ENCODE measurements at regions not wholly inside any gene's neighbourhood (a gene's known extent, or its start where the extent isn't known, plus 50 kb on each side); places are given as distances from the start of the nearest gene placed in this dataset.

GRCh38 chr3:109869586-109869985 is 532.2 kb upstream of the DPPA4 start:
- Histone ChIP-seq H3K27me3 (ENCODE audit: insufficient read depth, low read length) (no peaks in the 10 kb centered on the region), H3K4me1 (ENCODE audit: insufficient read depth, low read length) (no peaks in the 10 kb centered on the region; the same call in 1 of the 2 replicates), H2BK15ac (ENCODE audit: low read depth, low read length) (no peak overlapping the region), H3K79me1 (ENCODE audit: insufficient read depth, low read depth, low read length, poor library complexity, severe bottlenecking) (no peaks in the 10 kb centered on the region), H4K20me1 (ENCODE audit: control insufficient read depth, insufficient read depth, insufficient read length) (no peaks in the 10 kb centered on the region), H4K5ac (ENCODE audit: insufficient read length, low read depth, low read length) (no peak overlapping the region), H2BK120ac (ENCODE audit: low read depth, low read length, poor library complexity, severe bottlenecking) (no peak overlapping the region), H2BK5ac (ENCODE audit: insufficient read length, low read length) (no peak overlapping the region), H3K79me2 (ENCODE audit: insufficient read depth, low read length) (no peaks in the 10 kb centered on the region), H3K4me2 (ENCODE audit: insufficient read depth, insufficient read length, low read length) (no peak overlapping the region), H4K91ac (ENCODE audit: insufficient read length, low read depth, low read length) (no peak overlapping the region), H3K9me3 (ENCODE audit: control insufficient read depth, low read depth, low read length) (no peaks in the 10 kb centered on the region), H2AFZ (ENCODE audit: low read length) (no peak overlapping the region), H3K4ac (ENCODE audit: low read depth, low read length) (no peak overlapping the region), H3K18ac (ENCODE audit: insufficient read length, low read depth, low read length) (no peak overlapping the region), H3K27ac (ENCODE audit: insufficient read length, low read depth, low read length) (no peak overlapping the region), H3K23ac (ENCODE audit: insufficient read length, low read depth, low read length) (no peak overlapping the region), H3T11ph (ENCODE audit: low read length) (no peak overlapping the region), H4K8ac (replicated peaks; ENCODE audit: insufficient read length, low read depth, low read length) (no peak overlapping the region), H3K56ac (ENCODE audit: insufficient read length, low read depth, low read length) (no peak overlapping the region), H3K9ac (ENCODE audit: extremely low read depth, insufficient read length, low read length) (no peak overlapping the region), H2AK5ac (ENCODE audit: insufficient read length, low read length) (no peak overlapping the region), H2BK20ac (ENCODE audit: low read depth, low read length, poor library complexity, severe bottlenecking) (no peak overlapping the region), H2BK12ac (ENCODE audit: insufficient read length, low read depth, low read length) (no peak overlapping the region), H3K14ac (ENCODE audit: insufficient read depth, low read length) (no peak overlapping the region), H3K23me2 (ENCODE audit: insufficient read length, low read depth, low read length, poor library complexity, severe bottlenecking) (no peaks in the 10 kb centered on the region)
- H3K4me3 Mint-ChIP-seq: no peak overlapping the region
- peaks cover 0 to 5% of the 10 kb centered on the region in 2 experiments; a peak in 3 of 5 replicates for H3K9me3 Mint-ChIP-seq
- no peak for TF ChIP-seq CTCF (conservative IDR thresholded peaks at IDR 0.05)
- peaks cover 6 to 10% of the 10 kb centered on the region in 2 experiments for H3K4me1 Mint-ChIP-seq
- H3K27me3 Mint-ChIP-seq (ENCODE audit: low read depth): no peaks in the 10 kb centered on the region
- no peak for DNase-seq
- H3K36me3 Mint-ChIP-seq (ENCODE audit: insufficient read depth in 1 of 3, low read depth in 3 of 3): no peaks in the 10 kb centered on the region; a peak in 1 of 7 replicates
- no peak overlapping the region for H3K27ac Mint-ChIP-seq

Measured in H9 (cell line).